Activated CD8-positive, alpha-beta T cell treated with anti-CD3 and anti-CD28 coated beads, Interleukin-2, amount 10 ng/mL, durations not matched to agents 7 days and 5 days (primary cell): ENCODE measurements at regions not wholly inside any gene's neighbourhood (a gene's known extent, or its start where the extent isn't known, plus 50 kb on each side); places are given as distances from the start of the nearest gene placed in this dataset.

Experiments
- ATAC-seq: fragments of 150-1000 bp; cut with Tn5 transposase; one replicate; pipeline ENCODE4 v1.10.0; 2021; ENCODE audit warnings: moderate library complexity
- CTCF ChIA-PET: fragments of 350-600 bp; sonication (Branson Sonifier 250); formaldehyde crosslinking; loops from one replicate; lab custom pipeline; 2021; ENCODE audit warnings: antibody characterized with exemption; lab: Charles Lee
- POLR2A ChIA-PET: fragments of 350-600 bp; sonication (Branson Sonifier 250); formaldehyde crosslinking; loops from one replicate; lab custom pipeline; 2021; ENCODE audit warnings: antibody characterized with exemption; lab: Charles Lee
- DNase-seq: peaks from one replicate; pipeline ENCODE4 v3.0.0-alpha.2; 2020
- H3K27ac Mint-ChIP-seq: one replicate; pipeline ENCODE4 v1.8.0; 2021; ENCODE audit warnings: mild to moderate bottlenecking, mixed read lengths
- H3K27me3 Mint-ChIP-seq: one replicate; pipeline ENCODE4 v1.8.0; 2021; ENCODE audit warnings: low read depth, mixed read lengths
- H3K36me3 Mint-ChIP-seq: one replicate; pipeline ENCODE4 v1.8.0; 2021; ENCODE audit warnings: low read depth, mixed read lengths
- H3K4me1 Mint-ChIP-seq: one replicate; pipeline ENCODE4 v1.8.0; 2021; ENCODE audit warnings: low read depth, mixed read lengths
- H3K4me3 Mint-ChIP-seq: one replicate; pipeline ENCODE4 v1.8.0; 2021; ENCODE audit warnings: mild to moderate bottlenecking, mixed read lengths
- H3K9me3 Mint-ChIP-seq: one replicate; pipeline ENCODE4 v1.8.0; 2022; ENCODE audit warnings: mixed read lengths; ENCODE audit not compliant: insufficient read depth

DNA sequence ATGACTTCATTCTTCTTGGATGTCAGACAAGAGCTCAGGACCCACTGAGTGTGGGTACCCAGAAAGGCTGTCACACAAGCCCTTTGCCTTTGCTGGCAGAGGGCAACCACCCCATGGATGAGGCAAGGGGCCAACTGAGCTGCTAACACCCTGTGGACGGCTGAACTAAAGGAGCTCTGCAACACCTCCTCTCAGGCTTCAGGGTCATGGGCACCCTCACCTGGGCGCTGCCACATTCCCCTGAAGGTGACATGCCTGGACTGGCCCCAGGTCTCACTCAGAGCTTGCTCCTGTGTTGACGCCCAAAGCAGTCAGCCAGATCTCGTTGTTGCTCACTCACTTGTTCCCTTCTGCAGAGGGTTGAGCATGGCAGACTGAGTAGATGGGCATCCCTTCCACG, 336.8 kb upstream of the TMEM132C start:
- DNase-seq (no peak), ATAC-seq (no peak)
- no peaks in the 10 kb centered on the region for H3K27me3 Mint-ChIP-seq
- H3K27ac Mint-ChIP-seq, result no peak overlapping the region
- no peaks in the 10 kb centered on the region for H3K4me1 Mint-ChIP-seq
- no peaks in the 10 kb centered on the region for H3K36me3 Mint-ChIP-seq
- no peak overlapping the region for H3K4me3 Mint-ChIP-seq
- no peaks in the 10 kb centered on the region for H3K9me3 Mint-ChIP-seq
- POLR2A ChIA-PET, result no interaction called here
- CTCF ChIA-PET, result no interaction called here

DNA sequence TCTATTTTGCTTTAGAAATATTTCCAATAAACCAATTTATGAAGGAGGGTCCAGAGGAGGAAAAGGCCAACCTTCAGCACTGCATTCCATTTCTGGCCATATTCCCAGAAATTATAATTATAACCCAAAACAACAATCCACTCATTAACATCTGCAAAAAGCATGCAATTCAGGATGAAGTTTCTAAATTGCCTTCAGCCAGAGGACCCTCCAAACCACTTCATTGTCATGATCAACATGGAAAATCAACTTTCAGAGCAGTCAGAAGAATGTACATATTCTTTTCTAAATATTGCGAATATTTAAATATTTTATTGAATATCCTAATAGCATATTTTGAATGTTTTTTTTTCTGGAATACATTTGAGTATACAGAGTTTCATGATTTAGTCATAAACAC, 332.6 kb upstream of the TMEM132C start:
- no peak for ATAC-seq
- no peaks in the 10 kb centered on the region for H3K36me3 Mint-ChIP-seq
- H3K9me3 Mint-ChIP-seq, result peaks cover 6% of the 10 kb centered on the region
- CTCF ChIA-PET, result no interaction called here
- H3K4me3 Mint-ChIP-seq, result no peak overlapping the region
- no peak for DNase-seq
- no peak overlapping the region for H3K27ac Mint-ChIP-seq
- H3K4me1 Mint-ChIP-seq, result no peaks in the 10 kb centered on the region
- POLR2A ChIA-PET, result no interaction called here
- no peaks in the 10 kb centered on the region for H3K27me3 Mint-ChIP-seq

DNA sequence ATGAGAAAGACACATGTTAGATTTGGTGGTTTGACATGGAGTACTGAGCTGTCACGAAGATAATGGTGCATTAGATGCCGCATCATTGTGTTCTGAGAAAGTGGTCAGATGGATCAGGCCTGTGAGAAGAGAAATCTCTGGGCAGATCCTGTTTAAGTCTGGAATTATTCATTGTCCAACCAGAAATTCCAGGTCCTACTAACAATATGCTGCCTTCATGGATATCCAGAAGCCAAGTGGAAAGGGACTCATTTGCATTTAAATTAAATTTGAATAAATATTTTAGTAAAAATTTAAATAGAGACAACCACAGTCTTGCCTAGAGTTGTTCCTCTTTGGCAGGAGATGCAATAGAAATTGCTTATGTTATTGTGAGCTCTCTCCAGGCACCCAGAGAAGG, 330.5 kb upstream of the TMEM132C start:
- DNase-seq (no peak), ATAC-seq (no peak)
- Mint-ChIP-seq H3K4me3 (no peak overlapping the region), H3K4me1 (no peaks in the 10 kb centered on the region), H3K27ac (no peak overlapping the region), H3K36me3 (no peaks in the 10 kb centered on the region), H3K27me3 (no peaks in the 10 kb centered on the region), H3K9me3 (peaks cover 6% of the 10 kb centered on the region)
- ChIA-PET POLR2A (no interaction called here), CTCF (no interaction called here)

DNA sequence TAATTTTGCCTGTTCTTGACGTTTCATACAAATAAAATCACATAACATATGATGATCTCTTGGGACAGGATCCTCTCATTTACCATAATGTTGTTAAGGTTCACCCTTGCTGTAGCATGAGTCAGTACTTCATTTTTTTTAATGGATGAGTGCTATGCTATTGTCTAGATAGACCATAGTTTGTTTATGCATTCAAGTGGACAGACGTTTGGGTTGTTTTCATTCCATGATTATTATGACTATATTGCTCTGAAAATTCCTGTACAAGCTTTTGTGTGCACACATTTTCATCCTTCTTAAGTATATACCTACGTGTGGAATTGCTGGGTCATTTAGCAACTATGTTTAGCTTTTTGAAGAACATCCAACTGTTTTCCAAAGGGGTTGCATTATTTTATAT, 325.6 kb upstream of the TMEM132C start:
- CTCF ChIA-PET, result no interaction called here
- H3K9me3 Mint-ChIP-seq, result peaks cover 6% of the 10 kb centered on the region
- no peak for ATAC-seq

DNA sequence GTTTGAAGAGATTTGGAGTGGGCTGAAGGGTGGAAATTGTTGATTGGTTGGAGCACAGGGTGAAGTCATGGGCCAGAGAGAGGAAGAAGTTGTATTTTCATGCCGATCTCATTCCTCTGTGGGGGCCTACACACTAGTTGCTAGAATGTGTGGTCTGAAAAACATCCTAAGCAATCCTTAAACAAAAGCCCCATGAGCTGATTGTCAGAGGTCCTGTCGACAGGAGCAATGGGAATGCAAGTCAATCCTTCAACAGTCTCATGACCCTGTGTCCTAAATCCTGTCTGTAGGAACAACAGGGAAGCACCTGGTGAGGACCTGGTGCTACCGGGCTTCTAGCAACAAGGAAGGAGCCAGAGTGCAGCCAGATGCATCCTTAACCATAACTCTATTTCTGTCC, 324.0 kb upstream of the TMEM132C start:
- no peaks in the 10 kb centered on the region for H3K4me1 Mint-ChIP-seq
- peaks cover under 1% of the 10 kb centered on the region for H3K9me3 Mint-ChIP-seq
- POLR2A ChIA-PET, result no interaction called here
- DNase-seq (no peak), ATAC-seq (no peak)
- no peak overlapping the region for H3K4me3 Mint-ChIP-seq
- H3K27ac Mint-ChIP-seq, result no peak overlapping the region
- H3K27me3 Mint-ChIP-seq, result no peaks in the 10 kb centered on the region
- no peaks in the 10 kb centered on the region for H3K36me3 Mint-ChIP-seq
- CTCF ChIA-PET, result no interaction called here

More for the DNA sequence above, 325.6 kb upstream of the TMEM132C start:
- no peak for DNase-seq
- POLR2A ChIA-PET, result no interaction called here
- H3K4me1 Mint-ChIP-seq, result no peaks in the 10 kb centered on the region
- no peak overlapping the region for H3K27ac Mint-ChIP-seq
- no peaks in the 10 kb centered on the region for H3K27me3 Mint-ChIP-seq
- no peak overlapping the region for H3K4me3 Mint-ChIP-seq
- no peaks in the 10 kb centered on the region for H3K36me3 Mint-ChIP-seq

DNA sequence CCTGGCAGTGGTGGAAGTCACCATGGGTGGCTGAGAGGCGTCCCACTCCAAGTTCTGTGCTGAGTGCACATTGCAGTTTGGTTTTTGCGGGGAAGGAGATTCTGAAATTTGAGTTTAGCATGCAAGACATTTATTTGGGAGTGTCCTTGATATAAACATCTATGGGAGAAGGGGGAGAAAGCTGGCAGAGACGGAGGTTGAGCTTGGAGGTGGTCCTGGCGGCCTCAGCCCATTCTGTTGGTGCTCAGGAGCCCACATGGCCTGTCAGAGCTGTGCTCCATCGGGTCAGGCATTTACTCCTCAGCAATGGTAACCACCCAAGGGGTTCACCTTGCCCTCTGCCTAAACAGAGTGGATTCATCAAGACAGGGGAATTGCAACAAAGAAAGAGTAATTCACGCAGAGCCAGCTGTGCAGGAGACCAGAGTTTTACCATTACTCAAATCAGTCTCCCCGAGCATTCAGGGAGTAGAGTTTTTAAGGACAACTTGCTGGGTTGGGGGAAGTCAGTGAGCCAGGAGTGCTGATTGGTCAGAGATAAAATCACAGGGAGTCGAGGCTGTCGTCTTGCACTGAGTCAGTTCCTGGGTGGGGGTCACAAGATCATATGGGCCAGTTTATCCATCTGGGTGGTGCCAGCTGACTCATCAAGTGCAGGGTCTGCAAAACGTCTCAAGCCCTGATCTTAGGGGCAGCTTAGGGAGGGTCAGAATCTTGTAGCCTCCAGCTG, 323.3 kb upstream of the TMEM132C start:
- Mint-ChIP-seq H3K4me3 (no peak overlapping the region), H3K9me3 (no peaks in the 10 kb centered on the region), H3K27ac (no peak overlapping the region), H3K4me1 (no peaks in the 10 kb centered on the region), H3K27me3 (no peaks in the 10 kb centered on the region), H3K36me3 (no peaks in the 10 kb centered on the region)
- ATAC-seq (no peak), DNase-seq (no peak)
- ChIA-PET POLR2A (no interaction called here), CTCF (no interaction called here)

DNA sequence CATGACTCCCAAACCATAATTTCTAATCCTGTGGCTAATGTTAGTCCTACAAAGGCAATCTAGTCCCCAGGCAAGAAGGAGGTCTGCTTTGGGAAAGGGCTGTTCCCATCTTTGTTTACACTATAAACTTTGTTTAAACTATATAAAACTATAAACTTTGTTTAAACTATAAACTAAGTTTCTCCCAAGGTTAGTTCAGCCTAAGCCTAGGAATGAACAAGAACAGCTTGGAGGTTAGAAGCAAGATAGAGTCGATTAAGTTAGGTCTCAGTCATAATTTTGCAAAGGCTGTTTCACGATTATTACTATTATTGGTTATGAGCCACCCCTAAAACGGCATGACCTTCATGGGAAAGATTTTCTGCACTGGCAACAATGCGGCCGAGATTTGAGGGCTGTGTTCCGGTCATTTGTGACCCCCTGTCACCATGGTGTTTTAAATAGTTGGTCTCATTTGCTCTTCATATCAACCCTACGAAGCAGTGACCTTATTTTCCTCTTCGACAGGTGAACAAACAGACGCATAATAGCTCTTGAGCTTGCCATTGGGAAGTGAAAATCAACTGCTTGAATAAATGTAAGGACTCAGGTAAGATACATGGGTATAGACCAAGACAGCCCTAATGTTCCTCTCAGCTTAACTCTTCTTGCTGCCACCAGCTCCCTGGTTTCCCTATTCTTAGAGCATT, 322.6 kb upstream of the TMEM132C start:
- CTCF ChIA-PET, result no interaction called here
- no peaks in the 10 kb centered on the region for H3K9me3 Mint-ChIP-seq
- H3K36me3 Mint-ChIP-seq, result no peaks in the 10 kb centered on the region
- no peak overlapping the region for H3K4me3 Mint-ChIP-seq
- POLR2A ChIA-PET, result no interaction called here
- H3K4me1 Mint-ChIP-seq, result no peaks in the 10 kb centered on the region
- H3K27ac Mint-ChIP-seq, result no peak overlapping the region
- H3K27me3 Mint-ChIP-seq, result no peaks in the 10 kb centered on the region
- DNase-seq (no peak), ATAC-seq (no peak)

DNA sequence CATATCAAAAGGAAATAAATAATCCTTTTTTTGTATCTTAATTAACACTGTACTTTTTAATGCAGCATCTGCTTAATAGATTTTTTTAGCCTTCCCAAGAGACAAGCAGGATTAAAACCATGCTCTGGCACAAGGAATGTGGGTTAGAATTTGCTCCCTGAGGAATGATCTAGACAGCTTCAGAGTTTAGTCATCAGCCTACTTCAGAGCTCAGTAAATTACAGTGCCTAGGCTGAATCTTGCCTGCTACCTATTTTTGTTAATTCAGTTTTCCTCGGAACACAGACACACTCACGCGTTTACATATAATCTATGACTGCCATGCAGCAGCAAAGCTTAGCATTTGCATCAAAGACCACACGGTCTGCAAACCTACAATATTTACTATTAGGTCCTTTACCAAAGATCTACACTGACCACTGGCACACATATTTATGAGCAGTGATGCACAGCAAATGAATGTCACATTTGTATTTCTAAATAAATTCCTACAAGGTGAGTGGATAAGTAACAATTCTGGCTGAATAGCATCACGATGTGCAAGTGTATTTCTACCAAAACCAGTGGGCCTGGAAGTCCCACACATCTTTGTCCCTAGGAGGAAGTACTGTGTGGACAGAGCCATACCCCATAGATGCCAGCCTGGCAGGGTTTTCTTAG, 309.8 kb upstream of the TMEM132C start:
- no peak overlapping the region for H3K4me3 Mint-ChIP-seq

DNA sequence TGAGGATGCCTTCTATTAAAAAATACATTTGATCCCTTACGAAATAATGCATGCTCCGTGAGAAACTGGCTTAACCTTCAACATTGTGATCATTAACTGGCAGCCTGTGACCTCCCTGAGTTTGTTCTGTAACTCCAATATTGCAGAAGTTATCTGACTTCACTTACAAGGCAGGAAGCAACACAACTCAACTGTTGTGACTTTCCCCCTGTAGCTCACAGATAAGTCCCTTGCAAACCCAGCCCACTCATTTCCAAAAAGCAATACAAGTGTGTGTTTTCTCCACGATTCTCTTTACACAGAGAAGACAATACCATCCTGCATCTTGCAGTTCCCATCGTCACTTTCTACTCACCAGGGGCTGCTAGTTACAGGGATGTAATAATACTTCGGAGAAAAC, 304.7 kb upstream of the TMEM132C start:
- DNase-seq (no peak), ATAC-seq (no peak)
- ChIA-PET POLR2A (no interaction called here), CTCF (no interaction called here)
- H3K27me3 Mint-ChIP-seq, result no peaks in the 10 kb centered on the region
- peaks cover 28% of the 10 kb centered on the region for H3K9me3 Mint-ChIP-seq
- H3K4me3 Mint-ChIP-seq, result no peak overlapping the region
- no peaks in the 10 kb centered on the region for H3K36me3 Mint-ChIP-seq
- H3K27ac Mint-ChIP-seq, result no peak overlapping the region
- no peaks in the 10 kb centered on the region for H3K4me1 Mint-ChIP-seq

More for the DNA sequence above, 309.8 kb upstream of the TMEM132C start:
- Mint-ChIP-seq H3K36me3 (no peaks in the 10 kb centered on the region), H3K27ac (no peak overlapping the region), H3K4me1 (no peaks in the 10 kb centered on the region), H3K9me3 (peaks cover 11% of the 10 kb centered on the region), H3K27me3 (no peaks in the 10 kb centered on the region)
- no peak for DNase-seq
- ATAC-seq, result no peak
- ChIA-PET CTCF (no interaction called here), POLR2A (no interaction called here)

DNA sequence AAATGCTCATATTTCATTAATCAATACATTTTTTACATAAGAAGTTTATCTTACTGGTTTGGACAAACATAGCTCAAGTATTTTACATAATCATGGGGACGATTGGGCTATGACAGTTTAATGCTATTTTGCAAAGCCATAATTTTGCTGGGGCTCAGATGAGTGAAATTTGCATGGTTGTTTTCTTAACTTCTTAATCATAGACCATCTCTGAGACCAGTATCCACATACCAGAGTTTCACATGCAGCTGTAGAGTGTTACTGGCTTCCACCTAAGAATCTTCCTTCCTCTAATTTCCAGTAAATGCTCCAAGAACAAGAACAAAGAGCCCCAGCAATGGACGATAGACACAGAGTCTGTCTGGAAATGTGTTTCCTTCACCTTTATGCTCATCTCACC, 303.0 kb upstream of the TMEM132C start:
- Mint-ChIP-seq H3K27me3 (no peaks in the 10 kb centered on the region), H3K4me1 (no peaks in the 10 kb centered on the region), H3K27ac (no peak overlapping the region), H3K36me3 (no peaks in the 10 kb centered on the region), H3K4me3 (no peak overlapping the region), H3K9me3 (peaks cover 28% of the 10 kb centered on the region)
- POLR2A ChIA-PET, result no interaction called here
- DNase-seq (no peak), ATAC-seq (no peak)
- CTCF ChIA-PET, result no interaction called here

DNA sequence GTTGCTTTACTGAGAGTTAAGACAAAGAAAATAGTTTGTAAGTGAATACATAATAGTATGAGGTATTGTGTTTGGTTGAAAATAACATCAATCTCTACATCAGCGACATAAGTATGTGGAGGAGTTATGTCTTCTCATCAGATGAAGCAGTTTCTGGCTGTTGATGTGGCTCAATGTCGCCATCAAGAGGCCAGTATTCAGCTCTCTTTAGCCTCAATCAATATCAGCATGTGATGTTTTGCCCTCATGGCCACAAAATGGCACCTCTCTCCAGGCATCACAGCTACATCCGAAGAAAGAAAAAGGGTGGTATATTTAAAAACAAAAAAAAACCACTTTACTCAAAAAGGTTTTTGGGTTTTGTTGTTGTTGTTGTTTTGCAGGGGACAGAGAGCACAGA, 302.3 kb upstream of the TMEM132C start:
- peaks cover 25% of the 10 kb centered on the region for H3K9me3 Mint-ChIP-seq
- no peak overlapping the region for H3K27ac Mint-ChIP-seq
- H3K4me3 Mint-ChIP-seq, result no peak overlapping the region
- H3K27me3 Mint-ChIP-seq, result no peaks in the 10 kb centered on the region
- ATAC-seq (no peak), DNase-seq (no peak)
- ChIA-PET CTCF (no interaction called here), POLR2A (no interaction called here)
- H3K4me1 Mint-ChIP-seq, result no peaks in the 10 kb centered on the region
- H3K36me3 Mint-ChIP-seq, result no peaks in the 10 kb centered on the region

DNA sequence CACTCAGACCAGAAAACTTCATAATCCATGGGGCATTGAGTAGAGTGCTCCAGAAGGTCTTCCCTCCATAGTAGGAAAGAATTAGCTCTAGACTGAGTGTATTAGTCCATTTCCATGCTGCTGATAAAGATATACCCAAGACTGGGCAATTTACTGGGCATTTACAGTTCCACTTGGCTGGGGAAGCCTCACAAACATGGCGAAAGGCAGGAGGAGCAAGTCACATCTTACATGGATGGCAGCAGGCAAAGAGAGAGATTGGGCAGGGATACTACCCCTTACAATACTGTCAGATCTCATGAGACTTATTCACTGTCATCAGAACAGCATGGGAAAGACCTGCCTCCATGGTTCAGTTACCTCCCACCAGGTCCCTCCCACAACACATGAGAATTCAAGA, 300.6 kb upstream of the TMEM132C start:
- H3K27me3 Mint-ChIP-seq, result no peaks in the 10 kb centered on the region
- H3K27ac Mint-ChIP-seq, result no peak overlapping the region
- H3K36me3 Mint-ChIP-seq, result no peaks in the 10 kb centered on the region
- DNase-seq (no peak), ATAC-seq (no peak)
- ChIA-PET POLR2A (no interaction called here), CTCF (no interaction called here)
- H3K4me3 Mint-ChIP-seq, result no peak overlapping the region
- H3K9me3 Mint-ChIP-seq, result peaks cover 25% of the 10 kb centered on the region
- no peaks in the 10 kb centered on the region for H3K4me1 Mint-ChIP-seq
